Esophagus muscularis mucosa (tissue), 4 donors: ENCODE measurements at regions not wholly inside any gene's neighbourhood (a gene's known extent, or its start where the extent isn't known, plus 50 kb on each side); places are given as distances from the start of the nearest gene placed in this dataset.
A peak's percentile ranks its signal among the peaks of the same experiment; 100 is the strongest.

Experiments
- DNase-seq: peaks from one replicate; pipeline ENCODE4 v3.0.0-alpha.2; 2017; ENCODE audit errors: extremely low spot score
- H3K27ac ChIP-seq, 4 donors: fragments of 200-600 bp; sonication (generic); replicated peaks in 1 of 4; 1 replicate in 3 of 4; 2 replicates in 1 of 4; pipeline ENCODE4 v1.5.1; 2016 to 2019; ENCODE audit warnings: mild to moderate bottlenecking in 1 of 4
- H3K27me3 ChIP-seq, 4 donors: fragments of 200-600 bp; sonication (generic); one replicate each; pipeline versions ENCODE4 v1.5.1 to v1.6.0; 2016 to 2019
- H3K36me3 ChIP-seq, 4 donors: fragments of 200-600 bp; sonication (generic); one replicate each; pipeline ENCODE4 v1.5.1; 2016 to 2019
- H3K4me1 ChIP-seq, 4 donors: fragments of 200-600 bp; sonication (generic); one replicate each; pipeline ENCODE4 v1.5.1; 2016 to 2019
- H3K4me3 ChIP-seq, 4 donors: fragments of 200-600 bp; sonication (generic); 1 replicate in 2 of 4; 2 replicates in 2 of 4; pipeline ENCODE4 v1.5.1; 2016 to 2019; ENCODE audit warnings: mild to moderate bottlenecking in 4 of 4, moderate library complexity in 1 of 4
- H3K9me3 ChIP-seq, 4 donors: fragments of 200-600 bp; sonication (generic); 1 replicate in 3 of 4; 2 replicates in 1 of 4; pipeline ENCODE4 v1.5.1; 2016 to 2019
- CTCF ChIP-seq, 3 experiments: fragments of 200-600 bp in 2 of 3; fragments of 450-650 bp in 1 of 3; sonication (generic) in 2 of 3; IDR thresholded peaks; one replicate each; pipeline ENCODE4 v1.5.1; 2017 to 2019; ENCODE audit warnings: antibody characterized with exemption in 3 of 3, mild to moderate bottlenecking in 2 of 3, moderate library complexity in 1 of 3
- EP300 ChIP-seq: sonication (generic); formaldehyde crosslinking; IDR thresholded peaks from one replicate; pipeline ENCODE4 v1.6.1; 2017; ENCODE audit warnings: antibody characterized with exemption
- POLR2A ChIP-seq: fragments of 450-650 bp; IDR thresholded peaks from one replicate; pipeline ENCODE4 v1.6.1; 2017; ENCODE audit warnings: antibody characterized with exemption, moderate library complexity, mild to moderate bottlenecking, low read depth
- POLR2AphosphoS5 ChIP-seq, 2 donors: sonication (generic); formaldehyde crosslinking; IDR thresholded peaks; one replicate each; pipeline ENCODE4 v1.6.1; 2017; ENCODE audit warnings: antibody characterized with exemption in 2 of 2
- WGBS: methylation state at CpG from one replicate; pipeline ENCODE4 v1.1.5; 2018; 5-methylcytosine and 5-hydroxymethylcytosine counted together
- intact Hi-C: fragments of 100-400 bp; cut with DNase I; formaldehyde crosslinking; loops from one replicate; pipeline ENCODE4 v1.15.1; 2023

- no peaks in the 10 kb centered on the region for H3K36me3 ChIP-seq
- H3K9me3 ChIP-seq, result peaks cover 0 to 6% (median 3%) of the 10 kb centered on the region in 4 donors
- intact Hi-C loops, result no loop called here
- H3K4me3 ChIP-seq, result no peak overlapping the region
- H3K4me1 ChIP-seq, result no peaks in the 10 kb centered on the region
- no peak for DNase-seq
- no peaks in the 10 kb centered on the region for H3K27me3 ChIP-seq
- no peak overlapping the region for H3K27ac ChIP-seq
- no peak for TF ChIP-seq POLR2A
- TF ChIP-seq EP300, result no peak
- no peak for TF ChIP-seq POLR2AphosphoS5 (IDR thresholded peaks at IDR 0.05)
- no peak for TF ChIP-seq CTCF (IDR thresholded peaks at IDR 0.05)
Measured at GRCh38 chr5:74098941-74099340, 472.9 kb downstream of the ARHGEF28 start.

GRCh38 chr5:74098456-74098855 is 472.5 kb downstream of the ARHGEF28 start:
- DNase-seq, result peak; percentile 7
- no peak overlapping the region for H3K4me3 ChIP-seq
- no peaks in the 10 kb centered on the region for H3K36me3 ChIP-seq
- no peak overlapping the region for H3K27ac ChIP-seq
- H3K27me3 ChIP-seq, result no peaks in the 10 kb centered on the region
- H3K9me3 ChIP-seq, result peaks cover 0 to 6% (median 3%) of the 10 kb centered on the region in 4 donors
- no peak for TF ChIP-seq EP300
- no peak for TF ChIP-seq POLR2AphosphoS5 (IDR thresholded peaks at IDR 0.05)
- TF ChIP-seq CTCF (IDR thresholded peaks at IDR 0.05), result no peak
- TF ChIP-seq POLR2A, result no peak
- intact Hi-C loops, result no loop called here
- no peaks in the 10 kb centered on the region for H3K4me1 ChIP-seq

- Histone ChIP-seq H3K9me3 (peaks cover 0 to 6% (median 3%) of the 10 kb centered on the region in 4 donors), H3K36me3 (no peaks in the 10 kb centered on the region), H3K27ac (no peak overlapping the region), H3K4me1 (no peaks in the 10 kb centered on the region), H3K4me3 (no peak overlapping the region), H3K27me3 (no peaks in the 10 kb centered on the region)
- no peak for TF ChIP-seq POLR2AphosphoS5 (IDR thresholded peaks at IDR 0.05)
- TF ChIP-seq EP300, result no peak
- no peak for DNase-seq
- intact Hi-C loops, result no loop called here
Measured at GRCh38 chr5:74096325-74096724, 470.3 kb downstream of the ARHGEF28 start.

- no peaks in the 10 kb centered on the region for H3K27me3 ChIP-seq
- no peak for DNase-seq
- no peak overlapping the region for H3K4me3 ChIP-seq
- intact Hi-C loops, result no loop called here
- no peaks in the 10 kb centered on the region for H3K36me3 ChIP-seq
- 90% methylated on average over 5 of the region's 5 CpGs for WGBS
- TF ChIP-seq POLR2A, result no peak
- peaks cover 0 to 6% (median 3%) of the 10 kb centered on the region in 4 donors for H3K9me3 ChIP-seq
- H3K4me1 ChIP-seq, result no peaks in the 10 kb centered on the region
- H3K27ac ChIP-seq, result no peak overlapping the region
Measured at GRCh38 chr5:74095871-74096270, 469.9 kb downstream of the ARHGEF28 start.

- no peak for TF ChIP-seq CTCF (IDR thresholded peaks at IDR 0.05)
- TF ChIP-seq POLR2A, result no peak
- no peak for TF ChIP-seq EP300
- TF ChIP-seq POLR2AphosphoS5 (IDR thresholded peaks at IDR 0.05), result no peak
- DNase-seq, result no peak
- 98% methylated on average over 4 of the region's 4 CpGs for WGBS
- Histone ChIP-seq H3K27ac (no peak overlapping the region), H3K36me3 (no peaks in the 10 kb centered on the region), H3K9me3 (peaks cover 0 to 6% (median 3%) of the 10 kb centered on the region in 4 donors), H3K27me3 (no peaks in the 10 kb centered on the region), H3K4me1 (no peaks in the 10 kb centered on the region), H3K4me3 (no peak overlapping the region)
- intact Hi-C loops, result no loop called here
Measured at GRCh38 chr5:74094782-74095108, 468.7 kb downstream of the ARHGEF28 start.

GRCh38 chr5:74094096-74094781 is 468.2 kb downstream of the ARHGEF28 start:
- H3K4me1 ChIP-seq, result no peaks in the 10 kb centered on the region
- intact Hi-C loops, result no loop called here
- H3K27me3 ChIP-seq, result no peaks in the 10 kb centered on the region
- H3K27ac ChIP-seq, result no peak overlapping the region
- WGBS, result 73% methylated on average over 5 of the region's 5 CpGs
- TF ChIP-seq POLR2AphosphoS5 (IDR thresholded peaks at IDR 0.05), result no peak
- no peak for TF ChIP-seq CTCF (IDR thresholded peaks at IDR 0.05)
- no peak for TF ChIP-seq EP300
- TF ChIP-seq POLR2A, result no peak
- no peaks in the 10 kb centered on the region for H3K36me3 ChIP-seq
- H3K4me3 ChIP-seq, result no peak overlapping the region
- no peak for DNase-seq
- H3K9me3 ChIP-seq, result peaks cover 0 to 1% (median under 1%) of the 10 kb centered on the region in 4 donors
